ENCODE measurements at regions not wholly inside any gene's neighbourhood (a gene's known extent, or its start where the extent isn't known, plus 50 kb on each side); places are given as distances from the start of the nearest gene placed in this dataset.

GRCh38 chr9:92190536-92190790, 75.2 kb upstream of the SPTLC1 start:
- H3K4me3 Mint-ChIP-seq = no peak overlapping the region
- no peaks in the 10 kb centered on the region for H3K9me3 Mint-ChIP-seq
- H3K27me3 Mint-ChIP-seq (ENCODE audit: low read depth) = no peaks in the 10 kb centered on the region
- H3K36me3 Mint-ChIP-seq (ENCODE audit: low read depth) = no peaks in the 10 kb centered on the region
- H3K4me1 Mint-ChIP-seq (ENCODE audit: low read depth) = no peaks in the 10 kb centered on the region
- no peak overlapping the region for H3K27ac Mint-ChIP-seq

GRCh38 chr9:92189782-92190535, 74.7 kb upstream of the SPTLC1 start:
- no peaks in the 10 kb centered on the region for H3K36me3 Mint-ChIP-seq (ENCODE audit: low read depth)
- H3K27me3 Mint-ChIP-seq (ENCODE audit: low read depth) = no peaks in the 10 kb centered on the region
- no peak overlapping the region for H3K27ac Mint-ChIP-seq
- H3K4me3 Mint-ChIP-seq = no peak overlapping the region
- no peaks in the 10 kb centered on the region for H3K4me1 Mint-ChIP-seq (ENCODE audit: low read depth)
- no peaks in the 10 kb centered on the region for H3K9me3 Mint-ChIP-seq

GRCh38 chr9:92188969-92189781, 74.0 kb upstream of the SPTLC1 start:
- Mint-ChIP-seq H3K27me3 (ENCODE audit: low read depth) (peaks cover 2% of the 10 kb centered on the region), H3K9me3 (no peaks in the 10 kb centered on the region), H3K36me3 (ENCODE audit: low read depth) (no peaks in the 10 kb centered on the region), H3K4me3 (no peak overlapping the region), H3K4me1 (ENCODE audit: low read depth) (no peaks in the 10 kb centered on the region), H3K27ac (no peak overlapping the region)

- H3K4me3 Mint-ChIP-seq = no peak overlapping the region
- peaks cover 5% of the 10 kb centered on the region for H3K27me3 Mint-ChIP-seq (ENCODE audit: low read depth)
- no peaks in the 10 kb centered on the region for H3K4me1 Mint-ChIP-seq (ENCODE audit: low read depth)
- no peak overlapping the region for H3K27ac Mint-ChIP-seq
- H3K9me3 Mint-ChIP-seq = no peaks in the 10 kb centered on the region
- no peaks in the 10 kb centered on the region for H3K36me3 Mint-ChIP-seq (ENCODE audit: low read depth)
Observed at GRCh38 chr9:92187989-92188714, 72.9 kb upstream of the SPTLC1 start.

- Mint-ChIP-seq H3K4me1 (ENCODE audit: low read depth) (no peaks in the 10 kb centered on the region), H3K4me3 (no peak overlapping the region), H3K27me3 (ENCODE audit: low read depth) (peaks cover 5% of the 10 kb centered on the region), H3K9me3 (no peaks in the 10 kb centered on the region), H3K27ac (no peak overlapping the region), H3K36me3 (ENCODE audit: low read depth) (no peaks in the 10 kb centered on the region)
Observed at GRCh38 chr9:92187390-92187789, 72.2 kb upstream of the SPTLC1 start.

GRCh38 chr9:92186631-92187030, 71.4 kb upstream of the SPTLC1 start:
- Mint-ChIP-seq H3K27me3 (ENCODE audit: low read depth) (peaks cover 5% of the 10 kb centered on the region), H3K36me3 (ENCODE audit: low read depth) (no peaks in the 10 kb centered on the region), H3K27ac (no peak overlapping the region), H3K4me3 (no peak overlapping the region), H3K4me1 (ENCODE audit: low read depth) (no peaks in the 10 kb centered on the region), H3K9me3 (no peaks in the 10 kb centered on the region)

- Mint-ChIP-seq H3K4me1 (ENCODE audit: low read depth) (no peaks in the 10 kb centered on the region), H3K27ac (no peak overlapping the region), H3K9me3 (no peaks in the 10 kb centered on the region)
Observed at GRCh38 chr9:92185681-92186080, 70.5 kb upstream of the SPTLC1 start.

GRCh38 chr9:92185096-92185495, 69.9 kb upstream of the SPTLC1 start:
- peaks cover 2% of the 10 kb centered on the region for H3K4me1 Mint-ChIP-seq (ENCODE audit: low read depth)
- H3K27me3 Mint-ChIP-seq (ENCODE audit: low read depth) = peaks cover 5% of the 10 kb centered on the region
- H3K27ac Mint-ChIP-seq = no peak overlapping the region
- H3K4me3 Mint-ChIP-seq = no peak overlapping the region
- H3K9me3 Mint-ChIP-seq = no peaks in the 10 kb centered on the region
- no peaks in the 10 kb centered on the region for H3K36me3 Mint-ChIP-seq (ENCODE audit: low read depth)

More at GRCh38 chr9:92185681-92186080, 70.5 kb upstream of the SPTLC1 start:
- Mint-ChIP-seq H3K4me3 (no peak overlapping the region), H3K27me3 (ENCODE audit: low read depth) (peaks cover 5% of the 10 kb centered on the region), H3K36me3 (ENCODE audit: low read depth) (no peaks in the 10 kb centered on the region)

- Mint-ChIP-seq H3K36me3 (ENCODE audit: low read depth) (no peaks in the 10 kb centered on the region), H3K27ac (no peak overlapping the region), H3K4me3 (no peak overlapping the region), H3K27me3 (ENCODE audit: low read depth) (peaks cover 5% of the 10 kb centered on the region), H3K4me1 (ENCODE audit: low read depth) (peaks cover 2% of the 10 kb centered on the region), H3K9me3 (no peaks in the 10 kb centered on the region)
Observed at GRCh38 chr9:92184041-92184564, 68.9 kb upstream of the SPTLC1 start.

- Mint-ChIP-seq H3K4me1 (ENCODE audit: low read depth) (peaks cover 2% of the 10 kb centered on the region), H3K27ac (no peak overlapping the region), H3K36me3 (ENCODE audit: low read depth) (no peaks in the 10 kb centered on the region), H3K27me3 (ENCODE audit: low read depth) (peaks cover 8% of the 10 kb centered on the region), H3K9me3 (no peaks in the 10 kb centered on the region), H3K4me3 (no peak overlapping the region)
Observed at GRCh38 chr9:92183449-92183848, 68.2 kb upstream of the SPTLC1 start.

GRCh38 chr9:92181296-92181695, 66.1 kb upstream of the SPTLC1 start:
- Mint-ChIP-seq H3K4me3 (no peak overlapping the region), H3K27ac (no peak overlapping the region), H3K9me3 (no peaks in the 10 kb centered on the region), H3K27me3 (ENCODE audit: low read depth) (peaks cover 9% of the 10 kb centered on the region), H3K36me3 (ENCODE audit: low read depth) (no peaks in the 10 kb centered on the region), H3K4me1 (ENCODE audit: low read depth) (peaks cover 2% of the 10 kb centered on the region)

GRCh38 chr9:92180669-92181181, 65.5 kb upstream of the SPTLC1 start:
- Mint-ChIP-seq H3K4me1 (ENCODE audit: low read depth) (peaks cover 2% of the 10 kb centered on the region), H3K27ac (no peak overlapping the region), H3K36me3 (ENCODE audit: low read depth) (no peaks in the 10 kb centered on the region), H3K27me3 (ENCODE audit: low read depth) (peaks cover 9% of the 10 kb centered on the region), H3K4me3 (no peak overlapping the region), H3K9me3 (no peaks in the 10 kb centered on the region)

- Mint-ChIP-seq H3K9me3 (no peaks in the 10 kb centered on the region), H3K4me3 (no peak overlapping the region), H3K4me1 (ENCODE audit: low read depth) (peaks cover 2% of the 10 kb centered on the region), H3K27me3 (ENCODE audit: low read depth) (peaks cover 9% of the 10 kb centered on the region), H3K36me3 (ENCODE audit: low read depth) (no peaks in the 10 kb centered on the region), H3K27ac (no peak overlapping the region)
Observed at GRCh38 chr9:92180002-92180400, 64.8 kb upstream of the SPTLC1 start.

GRCh38 chr9:92179286-92180001, 64.2 kb upstream of the SPTLC1 start:
- H3K9me3 Mint-ChIP-seq = no peaks in the 10 kb centered on the region
- H3K4me1 Mint-ChIP-seq (ENCODE audit: low read depth) = peaks cover 2% of the 10 kb centered on the region
- no peak overlapping the region for H3K27ac Mint-ChIP-seq
- H3K27me3 Mint-ChIP-seq (ENCODE audit: low read depth) = peaks cover 9% of the 10 kb centered on the region
- no peak overlapping the region for H3K4me3 Mint-ChIP-seq
- H3K36me3 Mint-ChIP-seq (ENCODE audit: low read depth) = no peaks in the 10 kb centered on the region
